Panc1 (cell line): ENCODE measurements at regions not wholly inside any gene's neighbourhood (a gene's known extent, or its start where the extent isn't known, plus 50 kb on each side); places are given as distances from the start of the nearest gene placed in this dataset.
"Not testable (repeated sequence)": the region's sequence is repeated elsewhere in the genome, so short reads cannot be mapped to it uniquely, and the experiment has no call there.

ENCODE experiments used
- ATAC-seq: fragments of 200-7000 bp; cut with Tn5 transposase; 2 replicates; pipeline ENCODE4 v1.9.1; 2020; ENCODE audit warnings: mild to moderate bottlenecking, moderate library complexity
- BruUV-seq: library from RNA; stranded (reverse); fragments of 400-500 nt; replicated peaks from 2 replicates; lab custom pipeline; 2021; lab: Mats Ljungman, UMichigan
- CTCF ChIA-PET: fragments of 300-600 bp; sonication (Branson Sonifier 250); formaldehyde crosslinking; loops from one replicate; lab custom pipeline; 2022; ENCODE audit warnings: antibody characterized with exemption; lab: Charles Lee
- POLR2A ChIA-PET: fragments of 300-600 bp; sonication (Branson Sonifier 250); formaldehyde crosslinking; loops from one replicate; lab custom pipeline; 2022; ENCODE audit warnings: antibody characterized with exemption; lab: Charles Lee
- DNase-seq: peaks from one replicate; pipeline ENCODE4 v3.0.0-alpha.2; 2010; ENCODE audit warnings: low read depth, low spot score
- H3K27ac ChIP-seq: 2 replicates; pipeline ENCODE4 v1.5.1; 2011; ENCODE audit warnings: mild to moderate bottlenecking, low read length, inconsistent platforms
- H3K27me3 ChIP-seq: fragments of 200-500 bp; sonication (Bioruptor generic); 2 replicates; pipeline ENCODE4 v1.6.0; 2014; ENCODE audit warnings: low read length, inconsistent platforms; ENCODE audit not compliant: control insufficient read depth, insufficient read depth
- H3K36me3 ChIP-seq: fragments of 200-500 bp; sonication (Bioruptor generic); 2 replicates; pipeline ENCODE4 v1.5.1; 2014; ENCODE audit warnings: inconsistent platforms, mild to moderate bottlenecking, low read length, moderate library complexity; ENCODE audit not compliant: control insufficient read depth, insufficient read depth
- H3K4me1 ChIP-seq: 2 replicates; pipeline ENCODE4 v1.5.1; 2011; ENCODE audit warnings: inconsistent platforms, mild to moderate bottlenecking, low read length, moderate library complexity; ENCODE audit not compliant: control insufficient read depth, insufficient read depth
- H3K4me3 ChIP-seq, 2 experiments: 2 replicates each; pipeline ENCODE4 v1.5.1; 2011 to 2012; ENCODE audit warnings: low read depth in 2 of 2, low read length in 2 of 2, mild to moderate bottlenecking in 2 of 2, inconsistent platforms in 1 of 2, moderate library complexity in 1 of 2
- H3K9me3 ChIP-seq: fragments of 200-500 bp; sonication (Bioruptor generic); 2 replicates; pipeline ENCODE4 v1.5.1; 2014; ENCODE audit warnings: low read depth, mild to moderate bottlenecking, inconsistent platforms, low read length, moderate library complexity; ENCODE audit not compliant: control insufficient read depth, insufficient read depth
- CTCF ChIP-seq: fragments of 450-650 bp; IDR thresholded peaks from 2 replicates; pipeline ENCODE4 v1.5.1; 2017; ENCODE audit warnings: mild to moderate bottlenecking
- POLR2AphosphoS5 ChIP-seq: IDR thresholded peaks from 2 replicates; pipeline ENCODE4 v1.6.1; 2012; ENCODE audit warnings: mild to moderate bottlenecking, low read depth, low read length, moderate library complexity
- REST ChIP-seq, 2 experiments: IDR thresholded peaks; 2 replicates each; pipeline ENCODE4 v1.6.1; 2011 to 2012; ENCODE audit warnings: low read depth in 2 of 2, control low read depth in 1 of 2, low read length in 1 of 2, mild to moderate bottlenecking in 1 of 2, moderate library complexity in 1 of 2; ENCODE audit not compliant: insufficient read depth in 1 of 2
- SIN3A ChIP-seq: IDR thresholded peaks from 2 replicates; pipeline ENCODE4 v1.6.1; 2012; ENCODE audit warnings: low read depth, mild to moderate bottlenecking, low read length, moderate library complexity, borderline replicate concordance; ENCODE audit not compliant: insufficient read depth
- TCF7L2 ChIP-seq: IDR thresholded peaks from 2 replicates; pipeline ENCODE4 v1.6.1; 2011; ENCODE audit warnings: mild to moderate bottlenecking, low read depth, low read length, inconsistent platforms
- in situ Hi-C: cut with HindIII; loops from 2 replicates; pipeline ENCODE4 v1.10.0; 2016; ENCODE audit warnings: low sequenced_read_pairs, low pct_unique_long_range_greater_than_20kb
- intact Hi-C: fragments of 100-400 bp; cut with micrococcal nuclease; formaldehyde crosslinking; loops from one replicate; pipeline ENCODE4 v1.10.0; 2022; ENCODE audit not compliant: unreplicated experiment

- Histone ChIP-seq H3K27ac (no peak overlapping the region), H3K4me1 (no peaks in the 10 kb centered on the region), H3K36me3 (no peaks in the 10 kb centered on the region), H3K4me3 (no peak overlapping the region), H3K27me3 (no peaks in the 10 kb centered on the region), H3K9me3 (no peaks in the 10 kb centered on the region)
- intact Hi-C loops (no loop called here), in situ Hi-C loops (no loop called here)
- BruUV-seq: no TSS peak
- ChIA-PET CTCF (no interaction called here), POLR2A (no interaction called here)
- DNase-seq (no peak), ATAC-seq (no peak)
- TF ChIP-seq CTCF: no peak
- TF ChIP-seq TCF7L2: no peak
- no peak for TF ChIP-seq SIN3A
- no peak for TF ChIP-seq POLR2AphosphoS5
- no peak for TF ChIP-seq REST (IDR thresholded peaks at IDR 0.05; ENCODE audit: insufficient read depth in 1 of 2, low read depth in 2 of 2, low read length in 1 of 2)
Observed at GRCh38 chr6:61134028-61134427, 1152.0 kb downstream of the KHDRBS2 start.

DNA sequence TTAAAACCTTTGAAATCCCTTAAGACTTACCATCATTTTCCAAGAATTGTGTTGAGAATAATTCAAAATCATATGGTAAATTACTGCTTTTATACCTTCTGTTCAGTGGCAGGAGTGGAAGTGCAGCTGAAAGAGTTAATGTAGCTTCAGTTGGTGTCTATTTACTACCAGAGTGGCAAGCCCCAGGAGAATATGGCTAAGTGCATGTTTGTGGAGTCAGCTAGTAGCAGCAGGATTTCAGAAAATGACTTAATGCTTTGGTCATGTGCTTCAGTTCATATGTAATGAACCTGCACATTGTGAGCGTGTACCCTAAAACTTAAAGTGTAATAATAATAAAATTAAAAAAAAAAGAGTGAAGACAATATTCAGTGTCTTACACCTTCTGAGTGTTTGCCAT, 1171.8 kb downstream of the KHDRBS2 start:
- CTCF ChIA-PET, H3K4me3 ChIP-seq, ATAC-seq, BruUV-seq, POLR2A ChIA-PET, H3K4me1 ChIP-seq, H3K27me3 ChIP-seq, H3K36me3 ChIP-seq, H3K27ac ChIP-seq, in situ Hi-C loops, H3K9me3 ChIP-seq, DNase-seq, intact Hi-C loops: not testable (repeated sequence)

GRCh38 chr6:61107914-61108313, 1178.1 kb downstream of the KHDRBS2 start:
- H3K4me3 ChIP-seq, CTCF ChIA-PET, H3K27ac ChIP-seq, ATAC-seq, H3K4me1 ChIP-seq, H3K36me3 ChIP-seq, BruUV-seq, intact Hi-C loops, POLR2A ChIA-PET, DNase-seq, in situ Hi-C loops, H3K27me3 ChIP-seq, H3K9me3 ChIP-seq: not testable (repeated sequence)

DNA sequence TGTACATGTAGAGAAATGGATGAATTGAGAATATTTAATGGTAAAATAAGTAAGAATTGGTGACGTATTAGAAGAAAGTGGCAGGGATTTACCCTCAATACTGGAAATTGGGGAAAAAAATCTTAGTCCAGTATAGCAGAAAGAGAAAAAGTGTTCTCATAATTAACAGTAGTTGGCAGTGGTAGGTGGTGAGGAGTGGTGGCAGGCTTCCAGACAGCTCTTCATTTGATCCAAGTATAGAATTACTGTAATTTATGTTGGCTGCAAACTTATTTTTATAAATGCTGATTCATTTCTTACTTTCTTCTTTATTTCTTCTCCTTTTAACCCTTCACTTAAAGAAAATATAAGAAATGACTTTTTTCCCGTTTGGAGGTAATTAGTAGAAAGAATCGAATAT, 1182.4 kb downstream of the KHDRBS2 start:
- H3K27ac ChIP-seq, in situ Hi-C loops, H3K9me3 ChIP-seq, intact Hi-C loops, H3K36me3 ChIP-seq, DNase-seq, BruUV-seq, CTCF ChIA-PET, POLR2A ChIA-PET, H3K4me3 ChIP-seq, ATAC-seq, H3K4me1 ChIP-seq, H3K27me3 ChIP-seq: not testable (repeated sequence)
